Left lobe of liver (tissue), 2 donors: ENCODE measurements at regions not wholly inside any gene's neighbourhood (a gene's known extent, or its start where the extent isn't known, plus 50 kb on each side); places are given as distances from the start of the nearest gene placed in this dataset.

Experiments
- ATAC-seq: fragments of 200-7000 bp; cut with Tn5 transposase; one replicate; pipeline ENCODE4 v1.9.1; 2020; ENCODE audit warnings: mild to moderate bottlenecking, moderate library complexity
- DNase-seq: peaks from one replicate; pipeline ENCODE4 v3.0.0-alpha.2; 2020; ENCODE audit warnings: low spot score
- donor health status: DM: no; HTN: no; CAD: no; lungs with moderate emphysema.
- donor health status: DM: no; HTN: yes; CAD: no.

- no peak for ATAC-seq
- DNase-seq, result no peak
Measured at GRCh38 chr6:113616701-113617274, 240.4 kb upstream of the MARCKS start.

- DNase-seq, result no peak
- ATAC-seq, result no peak
Measured at GRCh38 chr6:113619077-113619476, 238.1 kb upstream of the MARCKS start.

GRCh38 chr6:113620386-113620785, 236.8 kb upstream of the MARCKS start:
- no peak for DNase-seq

GRCh38 chr6:113622254-113622653, 234.9 kb upstream of the MARCKS start:
- DNase-seq (no peak), ATAC-seq (no peak)

More at GRCh38 chr6:113620386-113620785, 236.8 kb upstream of the MARCKS start:
- ATAC-seq, result no peak

GRCh38 chr6:113623129-113623528, 234.0 kb upstream of the MARCKS start:
- ATAC-seq (no peak), DNase-seq (no peak)

- DNase-seq (no peak), ATAC-seq (no peak)
Measured at GRCh38 chr6:113625850-113626249, 231.3 kb upstream of the MARCKS start.

- no peak for DNase-seq
- no peak for ATAC-seq
Measured at GRCh38 chr6:113626475-113626874, 230.7 kb upstream of the MARCKS start.

GRCh38 chr6:113627480-113627879, 229.7 kb upstream of the MARCKS start:
- ATAC-seq, result no peak
- DNase-seq, result no peak

GRCh38 chr6:113629256-113629655, 227.9 kb upstream of the MARCKS start:
- ATAC-seq (no peak), DNase-seq (no peak)

- ATAC-seq, result no peak
- DNase-seq, result no peak
Measured at GRCh38 chr6:113629975-113630737, 227.0 kb upstream of the MARCKS start.

- ATAC-seq (peak; percentile 63), DNase-seq (no peak)
Measured at GRCh38 chr6:113630738-113631535, 226.2 kb upstream of the MARCKS start.

- no peak for ATAC-seq
- DNase-seq, result no peak
Measured at GRCh38 chr6:113631666-113632065, 225.5 kb upstream of the MARCKS start.

GRCh38 chr6:113632220-113632864, 224.8 kb upstream of the MARCKS start:
- no peak for DNase-seq
- peak; percentile 68 for ATAC-seq

GRCh38 chr6:113633638-113634037, 223.5 kb upstream of the MARCKS start:
- no peak for ATAC-seq
- DNase-seq, result no peak

- ATAC-seq, result no peak
- no peak for DNase-seq
Measured at GRCh38 chr6:113634352-113635163, 222.6 kb upstream of the MARCKS start.

GRCh38 chr6:113635222-113635986, 221.7 kb upstream of the MARCKS start:
- DNase-seq, result no peak
- ATAC-seq, result no peak

- DNase-seq, result no peak
- peak; percentile 65 for ATAC-seq
Measured at GRCh38 chr6:113636357-113636824, 220.8 kb upstream of the MARCKS start.

- ATAC-seq (no peak), DNase-seq (no peak)
Measured at GRCh38 chr6:113640051-113640450, 217.1 kb upstream of the MARCKS start.

- DNase-seq (no peak), ATAC-seq (peak; percentile 59)
Measured at GRCh38 chr6:113642001-113642713, 215.0 kb upstream of the MARCKS start.
